GM18868 (cell line): ENCODE measurements at regions not wholly inside any gene's neighbourhood (a gene's known extent, or its start where the extent isn't known, plus 50 kb on each side); places are given as distances from the start of the nearest gene placed in this dataset.

Source experiments
- ATAC-seq: cut with Tn5 transposase; IDR thresholded peaks from one replicate; pipeline ENCODE4 v1.9.1; 2021; ENCODE audit warnings: mild to moderate bottlenecking, moderate library complexity; ENCODE audit not compliant: unreplicated experiment

DNA sequence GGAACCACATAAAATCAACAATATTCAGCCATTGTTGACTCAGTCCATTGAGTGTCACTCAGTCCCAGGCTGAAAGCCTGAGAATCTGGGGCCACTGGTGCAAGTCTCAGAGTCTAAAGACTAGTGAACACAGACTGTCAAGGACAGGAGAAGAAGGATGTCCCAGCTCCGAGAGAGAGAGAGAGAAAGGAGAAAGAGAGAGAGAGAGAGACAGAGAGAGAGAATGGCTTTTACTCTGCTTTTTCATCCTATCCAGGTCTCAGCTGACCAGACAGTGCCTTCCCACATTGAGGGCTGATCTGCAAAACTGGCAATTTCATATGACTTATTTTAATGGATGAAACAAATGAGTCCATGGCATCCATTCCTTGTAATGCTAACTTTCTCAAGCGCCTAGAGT, 984.1 kb downstream of the UQCRFS1 start:
- no peak for ATAC-seq

- ATAC-seq = no peak
Measured at GRCh38 chr19:28224441-28224840, 988.5 kb downstream of the UQCRFS1 start.

DNA sequence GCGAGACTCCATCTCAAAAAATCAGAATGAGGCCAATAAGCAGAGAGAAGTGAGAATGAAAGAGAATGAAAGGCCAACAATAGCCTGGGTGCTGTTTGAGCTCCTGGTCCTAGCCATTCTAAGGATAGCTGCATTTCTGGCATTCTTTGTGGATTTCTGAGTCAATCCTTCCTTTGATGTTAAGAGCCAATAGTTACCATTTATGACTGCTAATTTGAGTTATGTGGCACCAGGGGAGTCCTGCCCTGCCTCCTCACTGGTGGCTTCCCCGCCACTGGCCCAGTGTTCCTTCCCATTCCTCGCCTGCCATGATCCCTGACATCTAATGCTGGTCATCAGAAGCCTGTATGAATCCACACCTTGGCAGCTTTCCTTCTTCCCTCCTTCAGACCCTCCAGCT, 991.2 kb downstream of the UQCRFS1 start:
- no peak for ATAC-seq

GRCh38 chr19:28218728-28219127, 994.2 kb downstream of the UQCRFS1 start:
- no peak for ATAC-seq

DNA sequence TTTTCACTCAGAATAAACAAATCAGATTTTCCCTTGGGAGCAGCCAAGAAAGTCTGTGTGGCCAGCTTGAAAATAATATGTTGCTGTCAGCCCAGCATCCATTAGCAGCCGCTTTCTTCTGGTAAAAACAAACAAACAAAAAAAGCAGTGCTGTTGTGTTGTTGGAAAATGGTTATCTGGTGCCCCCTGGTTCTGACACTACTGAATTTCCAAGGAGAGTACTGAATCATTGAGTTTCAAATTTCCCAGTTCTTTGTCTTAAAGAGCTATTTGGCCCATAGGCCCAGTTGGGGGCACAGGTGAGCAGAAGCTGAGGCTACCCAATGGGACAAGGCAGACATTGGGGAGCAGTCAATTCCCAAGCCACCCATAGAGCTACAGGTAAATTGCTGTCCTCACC, 995.9 kb downstream of the UQCRFS1 start:
- no peak for ATAC-seq

GRCh38 chr19:28213470-28214082, 999.4 kb downstream of the UQCRFS1 start:
- ATAC-seq = no peak

DNA sequence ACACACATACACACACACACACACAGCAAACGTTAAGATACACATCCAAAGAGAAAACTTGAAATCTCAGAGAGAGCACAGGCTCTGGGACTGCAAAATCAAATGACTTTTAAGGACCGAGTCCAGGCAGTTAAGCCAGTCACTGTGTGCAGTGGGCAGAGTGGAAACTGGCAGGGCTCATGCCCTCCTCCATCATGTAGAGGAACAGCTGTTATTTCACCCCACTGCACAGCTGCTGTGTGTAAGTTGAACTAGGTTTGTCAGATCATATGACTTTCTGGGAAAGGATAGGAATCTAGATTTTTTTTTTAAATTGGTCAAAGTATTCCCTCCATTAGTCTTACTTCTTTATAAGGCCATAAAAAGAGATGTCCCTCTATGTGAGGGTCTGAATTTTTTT, 1002.1 kb downstream of the UQCRFS1 start:
- ATAC-seq = no peak

- ATAC-seq = no peak
Measured at GRCh38 chr19:28208745-28209144, 1004.2 kb downstream of the UQCRFS1 start.

- no peak for ATAC-seq
Measured at GRCh38 chr19:28207244-28207643, 1005.7 kb downstream of the UQCRFS1 start.

DNA sequence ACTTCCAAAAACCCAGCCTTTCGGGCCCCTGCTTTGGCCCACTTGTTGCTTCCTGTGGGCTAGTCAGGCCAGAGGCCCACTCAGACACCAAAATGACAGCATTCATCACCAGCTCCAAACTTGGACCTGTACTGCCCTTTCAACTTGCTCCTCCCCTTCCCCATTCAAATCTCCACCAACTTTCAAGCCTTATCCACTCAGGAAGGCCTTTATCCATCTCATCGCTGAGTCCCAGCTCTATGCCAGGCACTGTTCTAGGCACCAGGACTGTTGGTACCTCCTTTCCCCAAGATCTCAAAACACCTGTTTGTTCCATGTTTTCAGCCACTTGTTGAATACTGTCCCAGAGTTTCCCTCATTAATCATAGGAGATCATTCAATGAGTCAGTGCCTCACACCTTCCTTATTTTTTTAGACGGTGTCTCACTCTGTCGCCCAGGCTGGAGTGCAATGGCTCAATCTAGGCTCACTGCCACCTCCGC, 1011.4 kb downstream of the UQCRFS1 start:
- ATAC-seq = no peak

DNA sequence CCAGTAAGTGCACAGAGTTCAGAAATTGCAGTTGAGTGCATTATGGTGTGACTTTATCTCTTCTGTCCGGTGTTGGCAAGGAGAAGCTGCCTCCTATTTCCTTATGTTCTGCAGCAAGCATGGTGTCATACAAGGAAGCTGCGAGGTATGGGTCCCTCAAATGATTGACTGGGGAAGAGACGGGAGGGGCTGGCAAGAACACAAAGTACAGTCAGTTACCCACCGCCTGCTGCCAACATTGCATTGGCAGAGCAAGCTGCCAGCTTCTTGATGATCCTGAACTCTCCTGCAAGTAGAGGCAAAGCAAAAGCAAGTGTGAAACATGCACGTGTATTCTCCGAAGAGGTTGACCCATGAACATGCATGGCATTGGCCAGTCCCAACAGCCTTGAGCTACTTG, 1013.6 kb downstream of the UQCRFS1 start:
- ATAC-seq = no peak

GRCh38 chr19:28196961-28197360, 1016.0 kb downstream of the UQCRFS1 start:
- no peak for ATAC-seq

DNA sequence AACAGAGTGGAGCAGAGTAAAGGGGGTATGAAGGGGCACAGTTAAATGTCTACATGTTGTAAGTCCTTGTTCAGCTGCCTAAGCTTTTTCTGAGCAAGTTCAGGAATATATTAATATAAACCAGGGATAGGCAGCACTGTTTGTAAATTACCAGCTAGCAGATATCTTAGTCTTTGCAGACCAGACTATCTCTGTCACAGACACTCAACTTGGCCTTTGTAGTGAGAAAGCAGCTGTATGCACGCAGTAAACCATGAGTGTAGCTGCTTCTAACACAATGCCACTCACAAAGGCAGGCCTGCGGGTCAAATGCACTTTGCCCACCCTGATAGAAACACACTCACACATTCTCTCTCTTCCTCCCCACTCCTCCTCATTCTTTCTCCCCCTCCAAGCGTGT, 1016.9 kb downstream of the UQCRFS1 start:
- ATAC-seq = no peak

- ATAC-seq = no peak
Measured at GRCh38 chr19:28185646-28186045, 1027.3 kb downstream of the UQCRFS1 start.

DNA sequence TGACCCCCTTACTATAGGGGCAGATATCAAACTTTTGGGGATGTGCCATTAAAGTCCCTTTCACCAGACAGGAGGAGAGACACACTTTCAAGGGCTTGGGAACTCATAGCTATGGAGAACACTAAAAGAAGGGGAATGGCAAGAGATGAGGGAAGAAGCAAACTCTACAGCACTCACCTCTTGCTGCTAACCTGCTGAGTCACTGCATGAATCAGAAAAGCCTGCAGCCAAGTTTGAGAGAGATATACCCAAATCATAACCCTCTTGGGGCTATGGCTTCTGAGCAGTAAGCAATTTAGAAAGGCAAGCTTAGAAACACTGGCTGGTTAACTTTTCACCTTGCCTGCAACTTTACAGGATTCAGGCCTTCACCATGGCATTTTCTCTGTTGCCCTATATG, 1028.0 kb downstream of the UQCRFS1 start:
- ATAC-seq = no peak

GRCh38 chr19:28176193-28176592, 1036.8 kb downstream of the UQCRFS1 start:
- ATAC-seq = no peak

- no peak for ATAC-seq
Measured at GRCh38 chr19:28171983-28172382, 1041.0 kb downstream of the UQCRFS1 start.

DNA sequence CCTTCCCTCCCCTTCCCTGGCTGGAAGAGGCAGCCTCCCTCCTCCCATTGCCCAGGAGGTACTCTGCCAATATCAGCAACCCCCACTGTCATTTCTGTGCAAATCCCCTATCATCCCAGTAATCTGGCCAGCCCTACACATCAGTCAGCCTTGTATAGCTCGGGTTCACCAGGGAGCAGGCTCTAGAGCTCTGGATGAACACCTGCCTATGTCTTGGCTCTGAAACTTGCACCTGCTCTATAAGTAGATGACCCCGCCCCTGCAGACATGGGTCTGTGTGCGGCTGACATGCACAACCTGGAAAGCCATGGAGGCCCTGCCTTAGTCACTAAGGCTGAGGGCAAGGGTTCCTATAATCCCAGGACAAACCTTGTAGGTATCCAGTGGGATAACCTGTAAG, 1042.9 kb downstream of the UQCRFS1 start:
- ATAC-seq = no peak

DNA sequence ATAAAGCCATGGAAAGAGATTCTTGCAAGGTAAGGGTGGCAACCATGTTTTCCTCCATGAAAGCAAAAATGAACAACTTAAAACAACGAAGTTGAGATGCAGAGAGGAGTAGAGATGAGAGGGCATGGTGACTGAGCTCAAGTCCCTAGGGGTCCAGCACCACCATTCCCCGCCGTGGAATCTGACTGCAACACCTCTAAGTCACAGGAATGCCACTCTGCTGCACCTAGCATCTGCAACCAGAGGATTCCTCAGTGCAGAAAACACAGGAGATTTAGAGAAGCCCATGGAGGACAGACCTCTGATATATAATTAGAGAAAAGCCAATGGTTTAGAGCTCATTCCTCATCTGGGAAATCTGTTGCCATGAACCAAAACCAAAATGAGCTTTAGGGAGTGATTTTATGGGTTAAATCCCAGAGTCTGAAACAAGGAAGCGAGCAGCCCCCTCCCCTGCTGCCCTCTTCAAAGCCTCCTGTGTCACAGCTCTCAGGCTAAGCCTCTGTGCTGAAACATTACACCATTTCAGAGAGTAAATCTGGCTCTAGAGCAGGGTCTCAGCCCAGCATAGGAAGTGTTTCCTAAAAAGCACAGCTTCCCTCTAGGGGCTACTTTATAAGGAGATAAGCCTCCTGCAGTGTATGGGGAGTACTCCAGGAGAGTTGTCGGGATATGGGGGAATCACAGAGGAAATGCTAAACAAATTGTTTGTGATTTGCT, 1043.6 kb downstream of the UQCRFS1 start:
- ATAC-seq = no peak

DNA sequence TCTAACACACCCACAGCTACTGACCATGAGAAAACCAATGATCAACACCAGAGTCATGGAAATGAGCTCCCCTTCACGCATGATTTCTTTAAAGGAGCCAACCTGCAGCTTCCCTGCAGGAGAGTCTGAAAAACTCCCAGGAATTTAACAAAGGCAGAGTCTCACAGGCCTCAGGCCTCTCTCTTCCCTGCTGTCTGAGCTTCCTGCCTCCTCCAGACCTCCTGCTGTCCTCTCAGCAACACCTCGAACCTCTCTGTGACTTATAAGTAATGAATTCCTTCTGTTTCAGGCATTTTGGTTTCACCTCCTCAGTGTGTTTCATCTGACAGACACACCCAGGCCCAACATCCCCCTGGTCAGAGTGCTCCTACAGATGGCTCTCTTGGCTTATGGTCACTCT, 1044.4 kb downstream of the UQCRFS1 start:
- ATAC-seq = no peak

DNA sequence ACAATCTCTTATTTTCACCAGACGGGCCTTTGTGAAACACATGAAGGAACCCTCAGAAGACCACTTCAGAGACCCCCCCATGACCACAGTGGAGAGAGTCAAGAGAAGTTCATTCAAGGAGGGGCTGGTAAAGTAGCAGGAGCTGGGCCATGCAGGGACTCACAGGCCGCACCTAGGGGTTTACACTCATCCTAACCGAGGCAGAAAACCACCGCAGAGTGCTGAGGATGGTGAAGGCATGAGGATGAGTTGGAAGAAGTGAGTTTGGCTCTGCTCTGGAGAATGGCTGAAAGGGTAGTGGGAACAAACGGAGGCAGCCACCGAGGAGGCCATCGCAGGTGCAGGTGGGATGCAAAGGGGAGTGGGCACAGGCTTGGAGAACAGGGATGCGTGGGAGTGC, 1046.9 kb downstream of the UQCRFS1 start:
- no peak for ATAC-seq

DNA sequence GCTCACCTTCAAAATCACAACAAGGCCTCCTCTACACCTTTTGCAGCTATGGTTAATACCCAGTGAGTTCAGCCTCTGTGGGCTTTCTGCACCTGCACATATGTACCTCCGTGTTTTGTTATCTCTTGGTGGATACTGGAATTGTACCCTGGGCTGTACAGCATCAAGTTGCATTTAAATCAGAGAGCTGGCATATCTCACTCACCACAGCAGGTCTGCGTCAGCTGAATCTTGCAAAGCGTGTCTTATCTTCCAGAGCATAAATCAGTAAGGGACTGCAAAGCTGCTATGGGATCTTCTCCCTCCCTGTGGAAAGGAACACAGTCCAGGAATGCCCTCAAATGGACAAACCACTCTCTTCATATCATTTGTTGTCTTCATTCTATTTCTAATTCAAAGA, 1048.7 kb downstream of the UQCRFS1 start:
- no peak for ATAC-seq

DNA sequence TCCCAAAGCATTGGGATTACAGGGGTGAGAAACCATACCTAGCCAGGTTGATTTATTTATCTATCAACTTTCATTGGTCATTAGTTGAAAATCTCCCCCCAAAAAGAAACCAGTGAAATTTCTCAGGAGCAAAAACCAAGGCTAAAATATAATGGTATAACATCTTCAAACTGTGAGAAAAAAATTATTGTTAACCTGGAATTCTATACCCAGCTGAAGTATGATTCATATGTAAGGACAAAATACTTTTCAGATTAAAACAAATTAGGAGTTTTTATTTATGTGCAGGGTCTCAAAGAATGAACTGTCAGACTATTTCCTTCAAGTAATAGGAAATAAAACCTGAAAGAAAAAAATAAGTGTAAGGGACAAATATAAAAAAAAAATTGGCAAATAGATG, 1053.9 kb downstream of the UQCRFS1 start:
- no peak for ATAC-seq
